ENCODE measurements at regions not wholly inside any gene's neighbourhood (a gene's known extent, or its start where the extent isn't known, plus 50 kb on each side); places are given as distances from the start of the nearest gene placed in this dataset.

- no peaks in the 10 kb centered on the region for H3K36me3 ChIP-seq (ENCODE audit: insufficient read depth, low read length)
- CTCF ChIA-PET (ENCODE audit: unreplicated experiment): no interaction called here
These were observed 53.5 kb upstream of the LCLAT1 start for GRCh38 chr2:30393510-30393909.

GRCh38 chr2:30394096-30394495 is 53.0 kb upstream of the LCLAT1 start:
- intact Hi-C loops (cut with micrococcal nuclease; ENCODE audit: unreplicated experiment): no loop called here
- Histone ChIP-seq H3K9me3 (ENCODE audit: low read length) (no peaks in the 10 kb centered on the region), H3K4me3 (ENCODE audit: low read depth, low read length, poor library complexity, severe bottlenecking) (no peak overlapping the region), H3K27ac (ENCODE audit: low read depth, low read length, poor library complexity, severe bottlenecking) (no peak overlapping the region), H4K20me1 (ENCODE audit: insufficient read depth, low read length) (no peaks in the 10 kb centered on the region), H2AFZ (ENCODE audit: low read length) (no peak overlapping the region), H3K4me2 (ENCODE audit: low read length) (no peak overlapping the region), H3K9me2 (ENCODE audit: insufficient read depth, low read length) (no peaks in the 10 kb centered on the region), H3K79me2 (ENCODE audit: insufficient read depth, low read depth, low read length) (no peaks in the 10 kb centered on the region), H3K4me1 (ENCODE audit: insufficient read depth, low read length, poor library complexity, severe bottlenecking) (no peaks in the 10 kb centered on the region), H3K36me3 (ENCODE audit: insufficient read depth, low read length) (no peaks in the 10 kb centered on the region)
- CTCF ChIA-PET (ENCODE audit: unreplicated experiment): no interaction called here
- POLR2A ChIA-PET: no interaction called here
- DNase-seq (ENCODE audit: low spot score): no peak
- TF ChIP-seq CTCF (conservative IDR thresholded peaks at IDR 0.05; ENCODE audit: low read length): no peak
- TF ChIP-seq EZH2phosphoT487 (IDR thresholded peaks at IDR 0.05; ENCODE audit: borderline replicate concordance, low read depth, low read length): no peak
- BruUV-seq (replicated peaks): no TSS peak

More at GRCh38 chr2:30393510-30393909, 53.5 kb upstream of the LCLAT1 start:
- Histone ChIP-seq H3K4me2 (ENCODE audit: low read length) (no peak overlapping the region), H3K9me3 (ENCODE audit: low read length) (no peaks in the 10 kb centered on the region), H3K79me2 (ENCODE audit: insufficient read depth, low read depth, low read length) (no peaks in the 10 kb centered on the region), H3K27ac (ENCODE audit: low read depth, low read length, poor library complexity, severe bottlenecking) (no peak overlapping the region), H3K4me1 (ENCODE audit: insufficient read depth, low read length, poor library complexity, severe bottlenecking) (no peaks in the 10 kb centered on the region), H3K9me2 (ENCODE audit: insufficient read depth, low read length) (no peaks in the 10 kb centered on the region), H4K20me1 (ENCODE audit: insufficient read depth, low read length) (no peaks in the 10 kb centered on the region), H3K4me3 (ENCODE audit: low read depth, low read length, poor library complexity, severe bottlenecking) (no peak overlapping the region), H2AFZ (ENCODE audit: low read length) (no peak overlapping the region)
- BruUV-seq (replicated peaks): no TSS peak
- TF ChIP-seq CTCF (conservative IDR thresholded peaks at IDR 0.05; ENCODE audit: low read length): no peak
- no peak for TF ChIP-seq EZH2phosphoT487 (IDR thresholded peaks at IDR 0.05; ENCODE audit: borderline replicate concordance, low read depth, low read length)
- POLR2A ChIA-PET: no interaction called here
- no peak for DNase-seq (ENCODE audit: low spot score)
- intact Hi-C loops (cut with micrococcal nuclease; ENCODE audit: unreplicated experiment): no loop called here

- Histone ChIP-seq H3K4me1 (ENCODE audit: insufficient read depth, low read length, poor library complexity, severe bottlenecking) (no peaks in the 10 kb centered on the region), H4K20me1 (ENCODE audit: insufficient read depth, low read length) (no peaks in the 10 kb centered on the region), H3K9me3 (ENCODE audit: low read length) (no peaks in the 10 kb centered on the region), H3K4me3 (ENCODE audit: low read depth, low read length, poor library complexity, severe bottlenecking) (no peak overlapping the region), H3K4me2 (ENCODE audit: low read length) (no peak overlapping the region), H3K36me3 (ENCODE audit: insufficient read depth, low read length) (no peaks in the 10 kb centered on the region), H2AFZ (ENCODE audit: low read length) (no peak overlapping the region), H3K9me2 (ENCODE audit: insufficient read depth, low read length) (no peaks in the 10 kb centered on the region), H3K27ac (ENCODE audit: low read depth, low read length, poor library complexity, severe bottlenecking) (no peak overlapping the region), H3K79me2 (ENCODE audit: insufficient read depth, low read depth, low read length) (no peaks in the 10 kb centered on the region)
- POLR2A ChIA-PET: no interaction called here
- DNase-seq (ENCODE audit: low spot score): no peak
- CTCF ChIA-PET (ENCODE audit: unreplicated experiment): interaction anchor here (0.5 kb wide), 1 partner anchor 271 kb away, joined by 3 read pairs; no protein-coding TSS in a partner anchor
- no TSS peak for BruUV-seq (replicated peaks)
- intact Hi-C loops (cut with micrococcal nuclease; ENCODE audit: unreplicated experiment): no loop called here
- TF ChIP-seq EZH2phosphoT487 (IDR thresholded peaks at IDR 0.05; ENCODE audit: borderline replicate concordance, low read depth, low read length): no peak
- no peak for TF ChIP-seq CTCF (conservative IDR thresholded peaks at IDR 0.05; ENCODE audit: low read length)
These were observed 50.4 kb upstream of the LCLAT1 start for GRCh38 chr2:30396436-30397232.
